ENCODE measurements at regions not wholly inside any gene's neighbourhood (a gene's known extent, or its start where the extent isn't known, plus 50 kb on each side); places are given as distances from the start of the nearest gene placed in this dataset.

DNA sequence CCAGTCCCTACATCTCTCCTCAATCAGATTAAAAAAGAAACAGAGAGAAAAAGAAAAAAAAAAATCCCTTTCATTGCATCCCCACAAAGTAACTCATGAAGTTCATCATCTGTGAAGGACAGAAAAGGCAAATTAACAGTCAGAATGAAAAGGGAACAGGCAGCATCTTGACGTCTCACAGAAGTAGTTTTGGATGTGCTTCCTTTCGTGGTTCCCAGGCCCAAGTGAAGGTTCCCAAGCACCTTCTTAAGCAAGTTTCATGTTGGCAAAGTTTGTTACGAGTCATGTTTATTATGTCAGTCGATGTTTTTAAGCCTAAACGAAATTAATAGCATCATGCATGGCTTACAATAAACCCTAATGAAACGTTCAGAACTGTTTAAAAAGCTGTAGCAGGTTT is 475.2 kb downstream of the SETD4 start:
- TF ChIP-seq POLR2A (IDR thresholded peaks at IDR 0.05; ENCODE audit: low read depth, low read length) = no peak
- TF ChIP-seq POLR2AphosphoS5 (IDR thresholded peaks at IDR 0.05; ENCODE audit: low read depth, low read length) = no peak
- TF ChIP-seq TAF1 (IDR thresholded peaks at IDR 0.05; ENCODE audit: borderline replicate concordance, low read depth, low read length) = no peak

Measured in GM12892 (cell line).